Superior temporal gyrus (tissue), 1 donor: ENCODE measurements at regions not wholly inside any gene's neighbourhood (a gene's known extent, or its start where the extent isn't known, plus 50 kb on each side); places are given as distances from the start of the nearest gene placed in this dataset.

Experiments
- DNase-seq: peaks from one replicate; pipeline ENCODE4 v3.0.0-alpha.2; 2016; ENCODE audit errors: extremely low spot score

GRCh38 chr2:16507655-16508489, 157.8 kb downstream of the CYRIA start:
- DNase-seq = peak; percentile 62

GRCh38 chr2:16506366-16506765, 159.3 kb downstream of the CYRIA start:
- no peak for DNase-seq

- DNase-seq = no peak
These were observed 168.9 kb downstream of the CYRIA start for GRCh38 chr2:16496426-16497388.

GRCh38 chr2:16495509-16496208, 170.0 kb downstream of the CYRIA start:
- DNase-seq = no peak

- DNase-seq = no peak
These were observed 170.7 kb downstream of the CYRIA start for GRCh38 chr2:16494836-16495508.

- no peak for DNase-seq
These were observed 171.8 kb downstream of the CYRIA start for GRCh38 chr2:16493788-16494187.

GRCh38 chr2:16487686-16488085, 177.9 kb downstream of the CYRIA start:
- peak; percentile 53 for DNase-seq

- no peak for DNase-seq
These were observed 180.4 kb downstream of the CYRIA start for GRCh38 chr2:16485251-16485650.

- no peak for DNase-seq
These were observed 183.2 kb downstream of the CYRIA start for GRCh38 chr2:16482460-16482859.

GRCh38 chr2:16481351-16481750, 184.3 kb downstream of the CYRIA start:
- DNase-seq = no peak

GRCh38 chr2:16479721-16480120, 185.9 kb downstream of the CYRIA start:
- DNase-seq = no peak

GRCh38 chr2:16478434-16479210, 187.0 kb downstream of the CYRIA start:
- no peak for DNase-seq

GRCh38 chr2:16477648-16478047, 188.0 kb downstream of the CYRIA start:
- no peak for DNase-seq

- no peak for DNase-seq
These were observed 188.8 kb downstream of the CYRIA start for GRCh38 chr2:16476866-16477265.

GRCh38 chr2:16475986-16476567, 189.6 kb downstream of the CYRIA start:
- no peak for DNase-seq

- no peak for DNase-seq
These were observed 190.0 kb downstream of the CYRIA start for GRCh38 chr2:16475586-16475985.

GRCh38 chr2:16473575-16473974, 192.1 kb downstream of the CYRIA start:
- DNase-seq = no peak

GRCh38 chr2:16470936-16471490, 194.6 kb downstream of the CYRIA start:
- no peak for DNase-seq

GRCh38 chr2:16466821-16467151, 198.8 kb downstream of the CYRIA start:
- no peak for DNase-seq
